ENCODE measurements at regions not wholly inside any gene's neighbourhood (a gene's known extent, or its start where the extent isn't known, plus 50 kb on each side); places are given as distances from the start of the nearest gene placed in this dataset.

GRCh38 chr15:69782809-69783208 is 314.9 kb downstream of the TLE3 start:
- Histone ChIP-seq H3K79me2 (ENCODE audit: insufficient read depth) (no peaks in the 10 kb centered on the region), H3K9me2 (no peaks in the 10 kb centered on the region), H4K20me1 (ENCODE audit: insufficient read depth) (no peaks in the 10 kb centered on the region), H3K4me3 (ENCODE audit: low read depth in 2 of 2, low read length in 1 of 2) (no peak overlapping the region), H3K36me3 (replicated peaks in 1 of 2; ENCODE audit: control insufficient read depth in 1 of 2, insufficient read depth in 2 of 2, low read length in 1 of 2) (no peaks in the 10 kb centered on the region), H3K4me1 (ENCODE audit: control insufficient read depth in 1 of 2, insufficient read depth in 2 of 2, low read depth in 1 of 2, low read length in 1 of 2) (peaks cover 0 to 2% of the 10 kb centered on the region in 2 experiments; a peak in 1 of 4 replicates), H2AFZ (ENCODE audit: low read depth) (no peak overlapping the region), H3K9me3 (no peaks in the 10 kb centered on the region), H3K4me2 (no peak overlapping the region), H3K27ac (ENCODE audit: low read depth in 2 of 2, low read length in 1 of 2) (no peak overlapping the region), H3K9ac (no peak overlapping the region), H3F3A (replicated peaks; ENCODE audit: insufficient read depth) (no peaks in the 10 kb centered on the region), H3K27me3 (ENCODE audit: insufficient read depth) (no peaks in the 10 kb centered on the region; the same call in 1 of the 2 replicates)
- ChIA-PET CTCF (interaction anchor here (1.2 kb wide), 1 partner anchor 20 kb away, joined by 3 read pairs; no protein-coding TSS in a partner anchor), POLR2A (no interaction called here)
- WGBS (ENCODE audit: low lambda C conversion rate) = 65% methylated on average over 5 of the region's 5 CpGs
- TF ChIP-seq JUND (IDR thresholded peaks at IDR 0.05) (no peak), ZBTB33 (IDR thresholded peaks at IDR 0.05; ENCODE audit: borderline replicate concordance, low read depth) (no peak), TEAD4 (IDR thresholded peaks at IDR 0.05; ENCODE audit: borderline replicate concordance, insufficient read depth) (no peak)
- DNase-seq = no peak

GRCh38 chr15:69783211-69783610 is 314.5 kb downstream of the TLE3 start:
- H3K79me2 ChIP-seq (ENCODE audit: insufficient read depth) = no peaks in the 10 kb centered on the region
- no peak for DNase-seq
- H3K4me1 ChIP-seq (ENCODE audit: control insufficient read depth in 1 of 2, insufficient read depth in 2 of 2, low read depth in 1 of 2, low read length in 1 of 2) = peaks cover 0 to 2% of the 10 kb centered on the region in 2 experiments; a peak in 1 of 4 replicates
- H3K4me3 ChIP-seq (ENCODE audit: low read depth in 2 of 2, low read length in 1 of 2) = no peak overlapping the region
- no peaks in the 10 kb centered on the region; the same call in 1 of the 2 replicates for H3K27me3 ChIP-seq (ENCODE audit: insufficient read depth)
- no peaks in the 10 kb centered on the region for H3K36me3 ChIP-seq (replicated peaks in 1 of 2; ENCODE audit: control insufficient read depth in 1 of 2, insufficient read depth in 2 of 2, low read length in 1 of 2)
- no peak overlapping the region for H3K4me2 ChIP-seq
- no peak overlapping the region for H2AFZ ChIP-seq (ENCODE audit: low read depth)
- ChIA-PET POLR2A (no interaction called here), CTCF (interaction anchor here (1.2 kb wide), 1 partner anchor 20 kb away, joined by 3 read pairs; no protein-coding TSS in a partner anchor)
- no peaks in the 10 kb centered on the region for H4K20me1 ChIP-seq (ENCODE audit: insufficient read depth)
- no peaks in the 10 kb centered on the region for H3F3A ChIP-seq (replicated peaks; ENCODE audit: insufficient read depth)
- 82% methylated on average over 9 of the region's 9 CpGs for WGBS (ENCODE audit: low lambda C conversion rate)
- no peaks in the 10 kb centered on the region for H3K9me3 ChIP-seq
- H3K9ac ChIP-seq = no peak overlapping the region
- no peak overlapping the region for H3K27ac ChIP-seq (ENCODE audit: low read depth in 2 of 2, low read length in 1 of 2)
- no peaks in the 10 kb centered on the region for H3K9me2 ChIP-seq
- TF ChIP-seq MEF2A (IDR thresholded peaks at IDR 0.05; ENCODE audit: borderline replicate concordance, low read depth) = no peak
- no peak for TF ChIP-seq EP300 (IDR thresholded peaks at IDR 0.05; ENCODE audit: borderline replicate concordance in 1 of 2, low read depth in 1 of 2, low read length in 1 of 2)
- TF ChIP-seq, protein P1, sequence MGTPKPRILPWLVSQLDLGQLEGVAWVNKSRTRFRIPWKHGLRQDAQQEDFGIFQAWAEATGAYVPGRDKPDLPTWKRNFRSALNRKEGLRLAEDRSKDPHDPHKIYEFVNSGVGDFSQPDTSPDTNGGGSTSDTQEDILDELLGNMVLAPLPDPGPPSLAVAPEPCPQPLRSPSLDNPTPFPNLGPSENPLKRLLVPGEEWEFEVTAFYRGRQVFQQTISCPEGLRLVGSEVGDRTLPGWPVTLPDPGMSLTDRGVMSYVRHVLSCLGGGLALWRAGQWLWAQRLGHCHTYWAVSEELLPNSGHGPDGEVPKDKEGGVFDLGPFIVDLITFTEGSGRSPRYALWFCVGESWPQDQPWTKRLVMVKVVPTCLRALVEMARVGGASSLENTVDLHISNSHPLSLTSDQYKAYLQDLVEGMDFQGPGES (IDR thresholded peaks at IDR 0.05; ENCODE audit: low read depth, low read length) = no peak
- TF ChIP-seq FOXM1 (IDR thresholded peaks at IDR 0.05; ENCODE audit: low read depth) = no peak
- TF ChIP-seq, protein P2, sequence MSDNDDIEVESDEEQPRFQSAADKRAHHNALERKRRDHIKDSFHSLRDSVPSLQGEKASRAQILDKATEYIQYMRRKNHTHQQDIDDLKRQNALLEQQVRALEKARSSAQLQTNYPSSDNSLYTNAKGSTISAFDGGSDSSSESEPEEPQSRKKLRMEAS (IDR thresholded peaks at IDR 0.05; ENCODE audit: low read depth) = no peak
- TF ChIP-seq YY1 (IDR thresholded peaks at IDR 0.05; ENCODE audit: low read depth) = no peak
- no peak for TF ChIP-seq TCF12 (IDR thresholded peaks at IDR 0.05)
- TF ChIP-seq, protein P3, sequence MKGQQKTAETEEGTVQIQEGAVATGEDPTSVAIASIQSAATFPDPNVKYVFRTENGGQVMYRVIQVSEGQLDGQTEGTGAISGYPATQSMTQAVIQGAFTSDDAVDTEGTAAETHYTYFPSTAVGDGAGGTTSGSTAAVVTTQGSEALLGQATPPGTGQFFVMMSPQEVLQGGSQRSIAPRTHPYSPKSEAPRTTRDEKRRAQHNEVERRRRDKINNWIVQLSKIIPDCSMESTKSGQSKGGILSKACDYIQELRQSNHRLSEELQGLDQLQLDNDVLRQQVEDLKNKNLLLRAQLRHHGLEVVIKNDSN (IDR thresholded peaks at IDR 0.05; ENCODE audit: borderline replicate concordance, low read depth) = no peak
- TF ChIP-seq PBX3 (IDR thresholded peaks at IDR 0.05) = no peak
- no peak for TF ChIP-seq USF2 (IDR thresholded peaks at IDR 0.05; ENCODE audit: borderline replicate concordance, low read depth, low read length)
- TF ChIP-seq MXI1 (IDR thresholded peaks at IDR 0.05; ENCODE audit: low read depth, low read length) = no peak
- TF ChIP-seq ELF1 (IDR thresholded peaks at IDR 0.05) = no peak
- no peak for TF ChIP-seq CHD2 (IDR thresholded peaks at IDR 0.05; ENCODE audit: low read length, partially characterized antibody)
- no peak for TF ChIP-seq POLR2AphosphoS5 (IDR thresholded peaks at IDR 0.05; ENCODE audit: low read depth, low read length)
- TF ChIP-seq, protein P4, sequence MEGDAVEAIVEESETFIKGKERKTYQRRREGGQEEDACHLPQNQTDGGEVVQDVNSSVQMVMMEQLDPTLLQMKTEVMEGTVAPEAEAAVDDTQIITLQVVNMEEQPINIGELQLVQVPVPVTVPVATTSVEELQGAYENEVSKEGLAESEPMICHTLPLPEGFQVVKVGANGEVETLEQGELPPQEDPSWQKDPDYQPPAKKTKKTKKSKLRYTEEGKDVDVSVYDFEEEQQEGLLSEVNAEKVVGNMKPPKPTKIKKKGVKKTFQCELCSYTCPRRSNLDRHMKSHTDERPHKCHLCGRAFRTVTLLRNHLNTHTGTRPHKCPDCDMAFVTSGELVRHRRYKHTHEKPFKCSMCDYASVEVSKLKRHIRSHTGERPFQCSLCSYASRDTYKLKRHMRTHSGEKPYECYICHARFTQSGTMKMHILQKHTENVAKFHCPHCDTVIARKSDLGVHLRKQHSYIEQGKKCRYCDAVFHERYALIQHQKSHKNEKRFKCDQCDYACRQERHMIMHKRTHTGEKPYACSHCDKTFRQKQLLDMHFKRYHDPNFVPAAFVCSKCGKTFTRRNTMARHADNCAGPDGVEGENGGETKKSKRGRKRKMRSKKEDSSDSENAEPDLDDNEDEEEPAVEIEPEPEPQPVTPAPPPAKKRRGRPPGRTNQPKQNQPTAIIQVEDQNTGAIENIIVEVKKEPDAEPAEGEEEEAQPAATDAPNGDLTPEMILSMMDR (IDR thresholded peaks at IDR 0.05) = no peak
- no peak for TF ChIP-seq GATA2 (CRISPR knock-in tag; IDR thresholded peaks at IDR 0.05)
- TF ChIP-seq RAD21 (IDR thresholded peaks at IDR 0.05; ENCODE audit: low read length) = no peak
- no peak for TF ChIP-seq FOXJ3 (CRISPR knock-in tag; IDR thresholded peaks at IDR 0.05)

Data from SK-N-SH (cell line).